CD4-positive, alpha-beta T cell (primary cell): ENCODE measurements at regions not wholly inside any gene's neighbourhood (a gene's known extent, or its start where the extent isn't known, plus 50 kb on each side); places are given as distances from the start of the nearest gene placed in this dataset.

Experiments used
- ATAC-seq: fragments of 200-7000 bp; cut with Tn5 transposase; one replicate; pipeline ENCODE4 v1.10.0; 2022; ENCODE audit warnings: mild to moderate bottlenecking; ENCODE audit not compliant: poor library complexity
- CTCF ChIA-PET: fragments of 350-600 bp; sonication (Branson Sonifier 250); formaldehyde crosslinking; loops from one replicate; lab custom pipeline; 2021; ENCODE audit warnings: antibody characterized with exemption, inconsistent platforms; lab: Charles Lee
- POLR2A ChIA-PET: fragments of 350-600 bp; sonication (Branson Sonifier 250); formaldehyde crosslinking; loops from one replicate; lab custom pipeline; 2021; ENCODE audit warnings: antibody characterized with exemption, inconsistent platforms; lab: Charles Lee
- DNase-seq, 14 experiments: peaks; one replicate each; pipeline ENCODE4 v3.0.0-alpha.2; 2013 to 2020; ENCODE audit warnings: mixed read lengths in 2 of 14
- H3K27ac ChIP-seq, 2 donors: one replicate each; pipeline versions ENCODE4 v1.5.1 to v1.7.0; 2013; ENCODE audit warnings: low read length in 2 of 2, low read depth in 1 of 2, mild to moderate bottlenecking in 1 of 2
- H3K27me3 ChIP-seq, 2 experiments: 1 replicate in 1 of 2; 2 replicates in 1 of 2; pipeline versions ENCODE4 v1.6.1 to v1.7.0; 2013; ENCODE audit warnings: low read length in 2 of 2, control low read depth in 1 of 2, mild to moderate bottlenecking in 1 of 2, moderate library complexity in 1 of 2; ENCODE audit not compliant: insufficient read depth in 2 of 2, control insufficient read depth in 1 of 2
- H3K36me3 ChIP-seq: one replicate; pipeline ENCODE4 v1.6.1; 2013; ENCODE audit warnings: low read length, control low read depth; ENCODE audit not compliant: insufficient read depth
- H3K4me1 ChIP-seq: one replicate; pipeline ENCODE4 v1.6.1; 2013; ENCODE audit warnings: low read length, control low read depth; ENCODE audit not compliant: insufficient read depth
- H3K4me3 ChIP-seq: one replicate; pipeline ENCODE4 v1.5.1; 2013; ENCODE audit warnings: mild to moderate bottlenecking, low read length, moderate library complexity
- H3K9me3 ChIP-seq, 2 experiments: 1 replicate in 1 of 2; 2 replicates in 1 of 2; pipeline versions ENCODE4 v1.6.1 to v1.7.0; 2013; ENCODE audit warnings: low read length in 2 of 2, mild to moderate bottlenecking in 2 of 2, control low read depth in 1 of 2, moderate library complexity in 1 of 2; ENCODE audit not compliant: control insufficient read depth in 1 of 2, insufficient read depth in 1 of 2
- H3K27ac Mint-ChIP-seq: one replicate; pipeline ENCODE4 v1.8.0; 2020; ENCODE audit warnings: mixed read lengths
- H3K27me3 Mint-ChIP-seq: one replicate; pipeline ENCODE4 v1.8.0; 2021; ENCODE audit warnings: mixed read lengths
- H3K36me3 Mint-ChIP-seq: one replicate; pipeline ENCODE4 v1.8.0; 2021; ENCODE audit warnings: low read depth, mixed read lengths
- H3K4me1 Mint-ChIP-seq: one replicate; pipeline ENCODE4 v1.8.0; 2021; ENCODE audit warnings: low read depth, mixed read lengths
- H3K4me3 Mint-ChIP-seq: one replicate; pipeline ENCODE4 v1.8.0; 2020; ENCODE audit warnings: mild to moderate bottlenecking, mixed read lengths
- H3K9me3 Mint-ChIP-seq: one replicate; pipeline ENCODE4 v1.8.0; 2020; ENCODE audit warnings: mixed read lengths
- intact Hi-C, 2 experiments: fragments of 100-400 bp; cut with DNase I in 1 of 2; cut with micrococcal nuclease in 1 of 2; formaldehyde crosslinking; loops; one replicate each; pipeline versions ENCODE4 v1.15.1 to v1.9.0; 2023 to 2025; cut with DNase I, micrococcal nuclease
- TF ChIP-seq, protein P1 (sequence below): fragments of 200-600 bp; IDR thresholded peaks from one replicate; pipeline ENCODE4 v1.8.0; 2022; ENCODE audit warnings: antibody characterized with exemption, mild to moderate bottlenecking

- Mint-ChIP-seq H3K36me3 (no peaks in the 10 kb centered on the region), H3K9me3 (no peaks in the 10 kb centered on the region), H3K27me3 (no peaks in the 10 kb centered on the region), H3K27ac (no peak overlapping the region), H3K4me3 (no peak overlapping the region), H3K4me1 (no peaks in the 10 kb centered on the region)
- ATAC-seq (no peak), DNase-seq (no peak)
- POLR2A ChIA-PET = no interaction called here
- Histone ChIP-seq H3K36me3 (no peaks in the 10 kb centered on the region), H3K4me1 (no peaks in the 10 kb centered on the region), H3K27me3 (no peaks in the 10 kb centered on the region), H3K9me3 (peaks cover 0 to 3% of the 10 kb centered on the region in 2 experiments), H3K4me3 (no peak overlapping the region), H3K27ac (no peak overlapping the region)
- intact Hi-C loops = no loop called here
- CTCF ChIA-PET = no interaction called here
- TF ChIP-seq, protein P1, sequence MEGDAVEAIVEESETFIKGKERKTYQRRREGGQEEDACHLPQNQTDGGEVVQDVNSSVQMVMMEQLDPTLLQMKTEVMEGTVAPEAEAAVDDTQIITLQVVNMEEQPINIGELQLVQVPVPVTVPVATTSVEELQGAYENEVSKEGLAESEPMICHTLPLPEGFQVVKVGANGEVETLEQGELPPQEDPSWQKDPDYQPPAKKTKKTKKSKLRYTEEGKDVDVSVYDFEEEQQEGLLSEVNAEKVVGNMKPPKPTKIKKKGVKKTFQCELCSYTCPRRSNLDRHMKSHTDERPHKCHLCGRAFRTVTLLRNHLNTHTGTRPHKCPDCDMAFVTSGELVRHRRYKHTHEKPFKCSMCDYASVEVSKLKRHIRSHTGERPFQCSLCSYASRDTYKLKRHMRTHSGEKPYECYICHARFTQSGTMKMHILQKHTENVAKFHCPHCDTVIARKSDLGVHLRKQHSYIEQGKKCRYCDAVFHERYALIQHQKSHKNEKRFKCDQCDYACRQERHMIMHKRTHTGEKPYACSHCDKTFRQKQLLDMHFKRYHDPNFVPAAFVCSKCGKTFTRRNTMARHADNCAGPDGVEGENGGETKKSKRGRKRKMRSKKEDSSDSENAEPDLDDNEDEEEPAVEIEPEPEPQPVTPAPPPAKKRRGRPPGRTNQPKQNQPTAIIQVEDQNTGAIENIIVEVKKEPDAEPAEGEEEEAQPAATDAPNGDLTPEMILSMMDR = no peak
These were observed 315.9 kb downstream of the BMP4 start for GRCh38 chr14:53640695-53641094.

DNA sequence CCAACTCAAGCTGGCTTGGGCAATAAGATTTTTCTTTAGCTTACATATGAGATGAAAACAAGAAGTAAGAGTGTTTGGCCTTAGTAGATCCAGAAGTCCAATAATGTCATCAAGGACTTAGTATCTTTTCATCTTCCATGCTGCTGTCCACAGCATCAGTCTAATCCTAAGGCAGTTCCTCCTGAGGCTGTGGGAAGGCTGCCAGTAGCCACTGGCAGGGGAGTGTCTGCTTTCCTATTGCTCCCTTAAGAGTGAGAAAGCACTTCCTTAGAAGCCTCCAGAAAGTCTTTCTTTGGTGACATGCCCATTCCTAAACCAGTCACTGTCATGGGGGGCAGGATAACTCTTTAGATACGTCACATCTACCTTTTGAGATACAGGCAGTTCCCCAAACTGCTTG is 317.7 kb downstream of the BMP4 start:
- CTCF ChIA-PET = no interaction called here
- intact Hi-C loops = no loop called here
- Mint-ChIP-seq H3K27ac (no peak overlapping the region), H3K4me3 (no peak overlapping the region), H3K4me1 (no peaks in the 10 kb centered on the region), H3K36me3 (no peaks in the 10 kb centered on the region), H3K27me3 (no peaks in the 10 kb centered on the region), H3K9me3 (peaks cover 1% of the 10 kb centered on the region)
- no peak overlapping the region for H3K27ac ChIP-seq
- ATAC-seq (no peak), DNase-seq (no peak)
- H3K4me1 ChIP-seq = no peaks in the 10 kb centered on the region
- POLR2A ChIA-PET = no interaction called here
- H3K27me3 ChIP-seq = no peaks in the 10 kb centered on the region
- TF ChIP-seq, protein P1 = no peak
- peaks cover 0 to 3% of the 10 kb centered on the region in 2 experiments for H3K9me3 ChIP-seq
- H3K36me3 ChIP-seq = no peaks in the 10 kb centered on the region
- no peak overlapping the region for H3K4me3 ChIP-seq

- Histone ChIP-seq H3K27me3 (no peaks in the 10 kb centered on the region), H3K4me1 (no peaks in the 10 kb centered on the region), H3K4me3 (no peak overlapping the region), H3K27ac (no peak overlapping the region), H3K36me3 (no peaks in the 10 kb centered on the region), H3K9me3 (peaks cover 0 to 10% of the 10 kb centered on the region in 2 experiments)
- no peak for DNase-seq
- intact Hi-C loops = no loop called here
- no peaks in the 10 kb centered on the region for H3K4me1 Mint-ChIP-seq
- H3K4me3 Mint-ChIP-seq = no peak overlapping the region
- H3K27me3 Mint-ChIP-seq = no peaks in the 10 kb centered on the region
- POLR2A ChIA-PET = no interaction called here
- TF ChIP-seq, protein P1 = no peak
- CTCF ChIA-PET = no interaction called here
- H3K9me3 Mint-ChIP-seq = peaks cover 4% of the 10 kb centered on the region
- no peaks in the 10 kb centered on the region for H3K36me3 Mint-ChIP-seq
- no peak overlapping the region for H3K27ac Mint-ChIP-seq
- no peak for ATAC-seq
These were observed 321.8 kb downstream of the BMP4 start for GRCh38 chr14:53634793-53635192.
